ENCODE measurements at regions not wholly inside any gene's neighbourhood (a gene's known extent, or its start where the extent isn't known, plus 50 kb on each side); places are given as distances from the start of the nearest gene placed in this dataset.

GRCh38 chr3:110253794-110254193 lies 817.8 kb upstream of the NECTIN3 start:
- Histone ChIP-seq H3K27ac (ENCODE audit: extremely low read depth, low read depth, low read length) (no peak overlapping the region), H3K9me1 (ENCODE audit: control insufficient read depth, insufficient read depth, low read length) (no peaks in the 10 kb centered on the region), H3K4me3 (no peak overlapping the region), H3K79me2 (ENCODE audit: control insufficient read depth, insufficient read depth, low read length) (no peaks in the 10 kb centered on the region), H3K4me1 (replicated peaks in 1 of 2; ENCODE audit: control insufficient read depth in 2 of 2, insufficient read depth in 2 of 2, low read length in 2 of 2) (no peaks in the 10 kb centered on the region), H4K20me1 (replicated peaks; ENCODE audit: control insufficient read depth, insufficient read depth, low read length) (no peaks in the 10 kb centered on the region), H3K9me3 (replicated peaks; ENCODE audit: control insufficient read depth, insufficient read depth, low read depth, low read length) (no peaks in the 10 kb centered on the region), H3K4me2 (ENCODE audit: insufficient read depth, low read length) (no peak overlapping the region), H2AFZ (ENCODE audit: low read depth, low read length) (no peak overlapping the region), H3K36me3 (ENCODE audit: control insufficient read depth, insufficient read depth, low read length) (no peaks in the 10 kb centered on the region), H3K9ac (ENCODE audit: insufficient read depth in 1 of 2, low read depth in 2 of 2, low read length in 2 of 2) (no peak overlapping the region), H3K27me3 (ENCODE audit: control insufficient read depth in 2 of 2, insufficient read depth in 2 of 2, low read length in 2 of 2) (no peaks in the 10 kb centered on the region)
- ChIA-PET POLR2A (no interaction called here), CTCF (ENCODE audit: low intra/inter-chr PET ratio) (no interaction called here)
- TF ChIP-seq TRIM24 (IDR thresholded peaks at IDR 0.05) = no peak
- no peak for TF ChIP-seq ZNF146 (CRISPR knock-in tag; IDR thresholded peaks at IDR 0.05; ENCODE audit: unreplicated experiment)
- TF ChIP-seq ETS1 (conservative IDR thresholded peaks at IDR 0.05; ENCODE audit: control insufficient read depth, low read depth, low read length) = no peak
- 0% methylated on average over 2 of the region's 2 CpGs for WGBS (ENCODE audit: insufficient coverage, low coverage, missing lambda C conversion rate)
- BruUV-seq (replicated peaks) = no TSS peak
- in situ Hi-C loops (cut with MboI) = no loop called here
- no peak for ATAC-seq
- no peak for DNase-seq (ENCODE audit: extremely low read depth in 1 of 4, low spot score in 3 of 4)
- no peak for FAIRE-seq
- intact Hi-C loops (cut with micrococcal nuclease) = no loop called here

- no peak for DNase-seq (ENCODE audit: extremely low read depth in 1 of 4, low spot score in 3 of 4)
- no peak overlapping the region for H3K4me2 ChIP-seq (ENCODE audit: insufficient read depth, low read length)
- CTCF ChIA-PET (ENCODE audit: low intra/inter-chr PET ratio) = no interaction called here
- no peaks in the 10 kb centered on the region for H3K27me3 ChIP-seq (ENCODE audit: control insufficient read depth in 2 of 2, insufficient read depth in 2 of 2, low read length in 2 of 2)
- POLR2A ChIA-PET = no interaction called here
- intact Hi-C loops (cut with micrococcal nuclease) (no loop called here), in situ Hi-C loops (cut with MboI) (no loop called here)
- TF ChIP-seq NONO (IDR thresholded peaks at IDR 0.05; ENCODE audit: low read depth in 2 of 2, low read length in 1 of 2) (no peak), TCF15 (CRISPR knock-in tag; IDR thresholded peaks at IDR 0.05) (no peak), CEBPB (tag; IDR thresholded peaks at IDR 0.05) (no peak), ZBTB17 (CRISPR knock-in tag; IDR thresholded peaks at IDR 0.05) (no peak), RAD51 (IDR thresholded peaks at IDR 0.05; ENCODE audit: borderline replicate concordance, low read depth) (no peak), ZNF830 (CRISPR knock-in tag; IDR thresholded peaks at IDR 0.05) (no peak)
- no peaks in the 10 kb centered on the region for H4K20me1 ChIP-seq (replicated peaks; ENCODE audit: control insufficient read depth, insufficient read depth, low read length)
- no peaks in the 10 kb centered on the region for H3K4me1 ChIP-seq (replicated peaks in 1 of 2; ENCODE audit: control insufficient read depth in 2 of 2, insufficient read depth in 2 of 2, low read length in 2 of 2)
- H3K9me3 ChIP-seq (replicated peaks; ENCODE audit: control insufficient read depth, insufficient read depth, low read depth, low read length) = no peaks in the 10 kb centered on the region
- H3K27ac ChIP-seq (ENCODE audit: extremely low read depth, low read depth, low read length) = no peak overlapping the region
- no peak overlapping the region for H3K4me3 ChIP-seq
- no peaks in the 10 kb centered on the region for H3K36me3 ChIP-seq (ENCODE audit: control insufficient read depth, insufficient read depth, low read length)
- no TSS peak for BruUV-seq (replicated peaks)
- H3K9me1 ChIP-seq (ENCODE audit: control insufficient read depth, insufficient read depth, low read length) = no peaks in the 10 kb centered on the region
- WGBS (ENCODE audit: insufficient coverage, low coverage, missing lambda C conversion rate) = 0% methylated on average over 6 of the region's 7 CpGs
- H3K9ac ChIP-seq (ENCODE audit: insufficient read depth in 1 of 2, low read depth in 2 of 2, low read length in 2 of 2) = no peak overlapping the region
- no peak overlapping the region for H2AFZ ChIP-seq (ENCODE audit: low read depth, low read length)
- no peak for ATAC-seq
- no peak for FAIRE-seq
- H3K79me2 ChIP-seq (ENCODE audit: control insufficient read depth, insufficient read depth, low read length) = no peaks in the 10 kb centered on the region
These were observed 817.0 kb upstream of the NECTIN3 start for GRCh38 chr3:110254591-110254990.

Data from K562 (cell line).